Endothelial cell (in vitro differentiated cells): ENCODE measurements at regions not wholly inside any gene's neighbourhood (a gene's known extent, or its start where the extent isn't known, plus 50 kb on each side); places are given as distances from the start of the nearest gene placed in this dataset.

Experiments
- DNase-seq: peaks from one replicate; pipeline ENCODE4 v3.0.0; 2021; ENCODE audit warnings: low spot score
- H3K27ac Mint-ChIP-seq: one replicate; pipeline ENCODE4 v1.8.0; 2021; ENCODE audit warnings: mixed read lengths, inconsistent platforms; ENCODE audit not compliant: unreplicated experiment
- H3K27me3 Mint-ChIP-seq: one replicate; pipeline ENCODE4 v1.8.0; 2021; ENCODE audit warnings: mild to moderate bottlenecking, moderate library complexity, mixed read lengths, inconsistent platforms; ENCODE audit not compliant: unreplicated experiment
- H3K36me3 Mint-ChIP-seq: one replicate; pipeline ENCODE4 v1.8.0; 2021; ENCODE audit warnings: mild to moderate bottlenecking, low read depth, mixed read lengths, inconsistent platforms; ENCODE audit not compliant: unreplicated experiment
- H3K4me1 Mint-ChIP-seq: one replicate; pipeline ENCODE4 v1.8.0; 2021; ENCODE audit warnings: mild to moderate bottlenecking, mixed read lengths, inconsistent platforms; ENCODE audit not compliant: unreplicated experiment
- H3K4me3 Mint-ChIP-seq: one replicate; pipeline ENCODE4 v1.8.0; 2021; ENCODE audit warnings: mild to moderate bottlenecking, mixed read lengths, inconsistent platforms; ENCODE audit not compliant: unreplicated experiment
- H3K9me3 Mint-ChIP-seq: one replicate; pipeline ENCODE4 v1.8.0; 2021; ENCODE audit warnings: mixed read lengths, inconsistent platforms; ENCODE audit not compliant: unreplicated experiment
- TF ChIP-seq, protein P1 (sequence below): fragments of 200-600 bp; sonication (generic); IDR thresholded peaks from one replicate; pipeline ENCODE4 v1.5.0; 2021; ENCODE audit warnings: antibody characterized with exemption; ENCODE audit not compliant: unreplicated experiment

DNA sequence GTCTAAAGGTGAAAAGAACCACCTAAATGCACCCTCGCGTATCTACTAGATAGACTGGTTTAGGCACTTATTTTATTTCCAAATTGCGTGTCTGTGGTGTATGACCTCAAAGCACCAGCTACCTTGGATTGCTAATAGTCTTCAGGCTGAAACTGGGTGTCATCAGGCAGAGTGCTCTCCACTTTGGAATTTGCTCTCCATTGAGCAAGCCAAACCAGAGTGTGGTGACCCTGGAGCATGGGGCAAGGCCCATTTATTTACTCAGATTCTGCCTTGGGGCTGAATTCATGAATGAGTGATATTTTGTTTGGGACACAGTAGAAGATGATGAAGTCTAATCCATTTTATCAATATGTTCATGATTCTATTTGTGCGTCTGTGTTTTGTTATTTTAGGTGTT, 812.8 kb upstream of the SLC35B3 start:
- H3K9me3 Mint-ChIP-seq, result no peaks in the 10 kb centered on the region
- H3K27me3 Mint-ChIP-seq, result peaks cover 4% of the 10 kb centered on the region
- no peaks in the 10 kb centered on the region for H3K4me1 Mint-ChIP-seq
- no peaks in the 10 kb centered on the region for H3K36me3 Mint-ChIP-seq
- no peak for DNase-seq
- TF ChIP-seq, protein P1, sequence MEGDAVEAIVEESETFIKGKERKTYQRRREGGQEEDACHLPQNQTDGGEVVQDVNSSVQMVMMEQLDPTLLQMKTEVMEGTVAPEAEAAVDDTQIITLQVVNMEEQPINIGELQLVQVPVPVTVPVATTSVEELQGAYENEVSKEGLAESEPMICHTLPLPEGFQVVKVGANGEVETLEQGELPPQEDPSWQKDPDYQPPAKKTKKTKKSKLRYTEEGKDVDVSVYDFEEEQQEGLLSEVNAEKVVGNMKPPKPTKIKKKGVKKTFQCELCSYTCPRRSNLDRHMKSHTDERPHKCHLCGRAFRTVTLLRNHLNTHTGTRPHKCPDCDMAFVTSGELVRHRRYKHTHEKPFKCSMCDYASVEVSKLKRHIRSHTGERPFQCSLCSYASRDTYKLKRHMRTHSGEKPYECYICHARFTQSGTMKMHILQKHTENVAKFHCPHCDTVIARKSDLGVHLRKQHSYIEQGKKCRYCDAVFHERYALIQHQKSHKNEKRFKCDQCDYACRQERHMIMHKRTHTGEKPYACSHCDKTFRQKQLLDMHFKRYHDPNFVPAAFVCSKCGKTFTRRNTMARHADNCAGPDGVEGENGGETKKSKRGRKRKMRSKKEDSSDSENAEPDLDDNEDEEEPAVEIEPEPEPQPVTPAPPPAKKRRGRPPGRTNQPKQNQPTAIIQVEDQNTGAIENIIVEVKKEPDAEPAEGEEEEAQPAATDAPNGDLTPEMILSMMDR, result no peak
- no peak overlapping the region for H3K4me3 Mint-ChIP-seq
- H3K27ac Mint-ChIP-seq, result no peak overlapping the region

DNA sequence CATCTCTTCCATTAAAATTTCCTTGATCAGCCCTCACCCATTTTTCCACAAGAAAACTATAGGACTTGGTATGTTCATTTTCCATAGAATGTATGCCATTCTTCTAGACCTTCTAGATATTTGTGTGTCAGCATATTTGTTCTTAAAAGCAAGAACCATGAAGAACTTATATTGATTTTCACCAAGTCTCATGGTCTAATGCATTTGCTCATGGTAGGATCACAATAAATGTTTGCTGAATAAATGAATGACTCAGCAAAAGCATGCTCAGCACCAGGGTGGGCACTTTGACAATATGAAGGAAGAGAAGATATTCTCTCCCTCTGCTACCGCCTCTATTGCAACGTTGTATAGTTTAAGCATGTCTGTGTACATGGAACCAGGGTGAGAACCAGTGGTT, 805.5 kb upstream of the SLC35B3 start:
- Mint-ChIP-seq H3K4me1 (no peaks in the 10 kb centered on the region), H3K36me3 (no peaks in the 10 kb centered on the region), H3K27me3 (peaks cover 2% of the 10 kb centered on the region), H3K27ac (no peak overlapping the region), H3K9me3 (no peaks in the 10 kb centered on the region), H3K4me3 (no peak overlapping the region)
- TF ChIP-seq, protein P1, result no peak
- no peak for DNase-seq

GRCh38 chr6:9236443-9236842, 801.1 kb upstream of the SLC35B3 start:
- no peaks in the 10 kb centered on the region for H3K36me3 Mint-ChIP-seq
- DNase-seq, result no peak
- no peaks in the 10 kb centered on the region for H3K27me3 Mint-ChIP-seq
- H3K4me3 Mint-ChIP-seq, result no peak overlapping the region
- H3K27ac Mint-ChIP-seq, result no peak overlapping the region
- no peaks in the 10 kb centered on the region for H3K4me1 Mint-ChIP-seq
- no peaks in the 10 kb centered on the region for H3K9me3 Mint-ChIP-seq
- TF ChIP-seq, protein P1, result no peak

- H3K4me3 Mint-ChIP-seq, result no peak overlapping the region
- TF ChIP-seq, protein P1, result no peak
- no peaks in the 10 kb centered on the region for H3K36me3 Mint-ChIP-seq
- no peaks in the 10 kb centered on the region for H3K9me3 Mint-ChIP-seq
- no peaks in the 10 kb centered on the region for H3K4me1 Mint-ChIP-seq
- no peak overlapping the region for H3K27ac Mint-ChIP-seq
- DNase-seq, result no peak
- no peaks in the 10 kb centered on the region for H3K27me3 Mint-ChIP-seq
These were observed 798.3 kb upstream of the SLC35B3 start for GRCh38 chr6:9233686-9234085.

DNA sequence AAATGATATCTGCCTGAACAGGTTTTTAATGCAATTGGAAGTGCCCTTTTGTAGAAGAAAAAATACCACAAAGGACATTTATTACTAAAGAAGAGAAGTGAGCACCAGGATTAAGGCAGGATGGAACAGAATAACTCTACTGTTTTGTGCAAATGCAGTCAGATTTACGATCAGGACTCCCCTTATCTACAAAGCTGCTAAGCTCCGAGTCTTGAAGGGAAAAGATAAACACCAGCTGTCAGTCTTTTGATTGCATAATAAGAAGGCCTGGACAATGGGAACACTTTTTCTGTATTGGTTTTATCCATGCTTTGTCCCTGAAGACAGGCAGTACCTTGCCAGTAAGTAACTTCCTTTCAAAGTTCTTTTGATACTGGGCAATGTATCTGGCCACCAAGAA, 797.9 kb upstream of the SLC35B3 start:
- no peaks in the 10 kb centered on the region for H3K9me3 Mint-ChIP-seq
- TF ChIP-seq, protein P1, result no peak
- no peak overlapping the region for H3K4me3 Mint-ChIP-seq
- no peaks in the 10 kb centered on the region for H3K4me1 Mint-ChIP-seq
- no peaks in the 10 kb centered on the region for H3K36me3 Mint-ChIP-seq
- no peaks in the 10 kb centered on the region for H3K27me3 Mint-ChIP-seq
- no peak for DNase-seq
- H3K27ac Mint-ChIP-seq, result no peak overlapping the region
